GM18867 (cell line): ENCODE measurements at regions not wholly inside any gene's neighbourhood (a gene's known extent, or its start where the extent isn't known, plus 50 kb on each side); places are given as distances from the start of the nearest gene placed in this dataset.
"Not testable (repeated sequence)": the region's sequence is repeated elsewhere in the genome, so short reads cannot be mapped to it uniquely, and the experiment has no call there.

ENCODE experiments used
- ATAC-seq: cut with Tn5 transposase; IDR thresholded peaks from one replicate; pipeline ENCODE4 v1.9.1; 2021; ENCODE audit warnings: mild to moderate bottlenecking, moderate library complexity; ENCODE audit not compliant: unreplicated experiment

DNA sequence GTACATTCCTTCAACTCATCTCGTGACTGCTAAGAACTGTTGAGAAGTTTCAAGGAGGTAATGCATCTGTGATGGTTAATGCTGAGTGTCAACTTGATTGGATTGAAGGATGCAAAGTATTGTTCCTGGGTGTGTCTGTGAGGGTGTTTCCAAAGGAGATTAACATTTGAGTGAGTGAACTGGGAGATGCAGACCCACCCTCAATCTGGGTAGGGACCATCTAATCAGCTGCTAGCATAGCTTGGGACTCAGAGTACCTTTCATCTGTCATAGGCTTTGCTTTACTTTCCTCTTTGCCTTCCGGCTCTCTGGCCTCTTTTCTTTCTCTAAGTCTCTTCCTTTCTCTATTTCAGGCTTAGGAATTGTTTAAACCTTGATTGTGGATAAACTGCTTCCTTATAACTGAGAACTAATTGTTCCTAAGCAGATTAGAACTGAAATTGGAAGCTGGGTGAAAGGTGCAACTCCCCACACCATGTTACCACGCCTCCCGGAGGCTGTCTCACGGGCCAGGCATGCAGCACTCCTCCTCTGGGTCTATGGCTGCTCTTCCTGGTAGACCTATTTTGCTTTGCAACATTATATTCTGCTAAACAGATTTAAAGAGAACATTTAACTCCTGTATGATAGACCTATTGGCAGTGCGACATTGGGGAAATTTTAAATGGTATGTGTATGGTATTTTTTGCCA, 298.2 kb downstream of the CCSER2 start:
- no peak for ATAC-seq

DNA sequence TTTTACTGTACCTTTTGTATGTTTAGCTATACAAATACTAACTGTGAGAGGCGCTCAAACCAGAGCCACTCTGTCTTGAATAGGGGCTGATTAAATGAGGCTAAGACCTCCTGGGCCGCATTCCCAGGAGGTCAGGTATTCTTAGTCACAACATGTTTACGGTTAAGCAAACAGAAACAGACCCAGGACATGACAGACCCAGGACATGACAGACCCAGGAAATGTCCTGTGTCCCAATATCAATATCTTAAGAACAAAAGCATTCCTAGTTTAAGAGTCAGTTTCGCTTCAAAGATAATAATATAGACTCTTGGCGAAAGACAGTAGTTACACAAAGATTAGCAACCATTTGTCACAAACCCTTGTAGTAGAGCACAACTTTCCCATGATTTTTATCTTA, 304.5 kb downstream of the CCSER2 start:
- no peak for ATAC-seq

DNA sequence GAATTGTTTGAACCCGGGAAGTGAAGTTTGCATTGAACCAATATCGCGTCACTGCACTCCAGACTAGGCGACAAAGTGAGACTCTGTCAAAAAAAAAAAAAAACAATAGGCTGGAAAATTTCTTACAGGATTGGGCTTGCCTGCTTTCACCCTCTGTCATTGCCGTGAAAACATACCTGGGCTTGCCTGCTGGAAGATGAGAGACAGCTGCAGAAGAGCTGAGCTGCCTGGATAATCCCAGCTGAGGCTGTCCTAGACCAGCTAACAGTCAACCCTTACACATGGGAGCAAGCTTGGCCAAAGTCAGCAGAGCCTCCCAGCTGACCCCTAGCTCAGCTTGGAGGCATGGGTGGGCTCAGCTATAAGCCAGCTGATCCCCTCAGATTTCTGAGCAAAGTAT, 306.2 kb downstream of the CCSER2 start:
- ATAC-seq = no peak

DNA sequence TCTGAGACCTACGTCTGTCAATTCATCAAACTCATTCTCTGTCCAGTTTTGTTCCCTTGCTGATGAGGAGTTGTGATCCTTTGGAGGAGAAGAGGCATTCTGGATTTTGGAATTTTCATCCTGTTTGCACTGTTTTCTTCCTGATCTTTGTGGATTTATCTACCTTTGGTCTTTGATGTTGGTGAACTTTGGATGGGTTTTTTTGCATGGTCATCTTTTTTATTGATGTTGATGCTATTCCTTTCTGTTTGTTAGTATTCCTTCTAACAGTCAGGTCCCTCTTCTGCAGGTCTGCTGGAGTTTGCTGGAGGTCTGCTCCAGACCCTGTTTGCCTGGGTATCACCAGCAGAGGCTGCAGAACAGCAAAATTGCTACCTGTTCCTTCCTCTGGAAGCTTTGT, 322.2 kb downstream of the CCSER2 start:
- not testable (repeated sequence) for ATAC-seq

- ATAC-seq = no peak
These were observed 326.3 kb downstream of the CCSER2 start for GRCh38 chr10:84654671-84655070.

DNA sequence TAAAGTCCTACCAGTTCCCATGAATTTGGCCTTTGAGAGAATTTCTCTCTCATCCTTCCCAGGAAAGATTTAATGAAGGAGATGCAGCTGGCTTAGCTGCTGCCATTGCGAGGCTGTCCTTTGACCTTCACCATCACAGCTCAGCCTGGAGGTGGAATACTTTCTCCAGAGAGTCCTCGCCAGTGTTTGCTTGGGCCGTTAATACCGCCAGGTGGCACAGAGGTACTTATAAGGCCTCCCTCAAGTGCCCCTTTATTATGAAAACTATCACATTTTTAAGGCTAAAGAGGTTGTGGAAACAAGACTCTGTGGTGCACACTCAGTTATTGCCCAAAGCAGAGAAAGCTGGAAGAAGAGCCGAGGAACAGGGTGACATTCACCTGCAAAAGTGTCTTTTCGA, 330.6 kb downstream of the CCSER2 start:
- ATAC-seq = no peak

DNA sequence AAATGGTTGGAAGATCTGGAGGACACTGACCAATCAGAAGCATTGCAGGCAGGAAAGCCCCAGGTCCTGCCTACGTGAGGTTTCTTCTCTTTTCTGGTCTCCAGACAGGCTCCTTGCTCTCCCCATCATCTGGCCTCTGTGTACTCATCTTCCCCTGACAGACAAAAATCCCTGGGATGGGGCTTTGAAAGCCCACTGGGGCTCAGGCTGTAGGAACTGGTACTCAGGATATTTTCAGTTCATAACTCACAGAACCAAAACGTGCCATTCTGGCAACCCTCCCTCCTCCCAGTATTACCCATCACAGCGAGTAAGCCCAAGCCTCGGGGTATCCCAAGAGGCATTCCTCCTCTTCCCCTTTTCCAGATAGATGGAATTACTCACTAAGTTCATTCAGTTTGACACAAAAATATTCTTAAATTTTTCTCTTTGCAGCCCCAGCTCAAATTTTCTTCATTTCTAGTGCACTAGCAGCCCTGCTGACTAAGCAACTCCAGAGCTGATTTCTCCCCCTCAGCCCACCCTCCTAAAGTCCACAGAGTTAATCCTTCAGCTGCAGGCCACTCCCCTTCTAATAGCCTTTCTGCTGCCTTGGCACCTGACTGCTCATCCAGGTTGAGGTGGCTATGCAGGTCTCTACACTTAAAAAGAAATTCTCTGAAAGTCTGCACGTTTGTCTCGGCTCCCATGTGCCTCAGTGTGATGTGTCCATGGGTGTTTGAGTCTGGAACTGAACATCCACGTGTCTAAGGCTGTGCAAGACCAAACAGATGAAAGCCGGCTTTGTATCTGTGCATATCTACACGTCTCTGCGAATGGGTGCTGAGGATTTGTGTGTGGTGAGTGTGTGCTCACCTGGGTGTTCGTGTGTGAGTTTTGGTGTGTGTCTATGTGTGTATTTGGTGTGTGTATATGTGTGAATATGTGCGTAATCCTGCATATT, 331.4 kb downstream of the CCSER2 start:
- no peak for ATAC-seq

DNA sequence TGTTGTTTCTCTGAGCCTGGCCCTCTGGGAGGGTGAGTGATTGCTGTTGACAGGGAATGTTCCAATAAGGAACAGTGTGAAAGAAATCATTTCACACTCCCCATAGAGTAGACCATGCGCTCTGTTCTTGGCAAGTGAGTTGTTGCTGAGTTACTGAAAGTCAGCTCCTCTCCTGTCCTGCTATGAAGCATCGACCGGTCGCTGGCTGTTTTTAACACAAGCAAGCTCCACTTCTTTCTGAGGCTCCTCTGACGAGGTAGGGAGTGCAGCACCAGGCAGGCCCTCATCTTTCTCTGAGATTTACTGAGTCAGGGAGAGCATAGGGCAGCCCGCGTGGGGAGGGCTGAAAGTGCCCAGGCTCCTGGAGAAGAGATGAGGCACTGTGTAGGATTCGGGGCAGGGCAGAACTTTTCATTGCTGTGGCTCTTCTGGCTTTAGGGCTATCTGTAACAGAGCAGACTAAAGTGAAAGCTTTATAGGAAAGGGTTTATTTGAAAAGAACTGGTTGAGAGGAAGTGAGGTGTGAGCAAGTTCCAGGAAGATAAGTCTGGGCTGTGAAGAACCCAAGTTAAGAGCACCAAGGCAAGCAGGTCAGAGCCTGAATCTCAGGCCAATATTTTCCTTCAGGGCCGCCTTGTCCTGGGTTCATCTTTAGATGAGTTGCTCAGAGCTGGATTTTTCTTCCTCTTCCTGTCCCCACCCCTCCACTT, 332.2 kb downstream of the CCSER2 start:
- ATAC-seq = no peak

GRCh38 chr10:84665211-84665610, 336.8 kb downstream of the CCSER2 start:
- no peak for ATAC-seq

- peak; percentile 88 for ATAC-seq
These were observed 337.6 kb downstream of the CCSER2 start for GRCh38 chr10:84665883-84666463.

GRCh38 chr10:84668186-84668763, 339.9 kb downstream of the CCSER2 start:
- no peak for ATAC-seq

DNA sequence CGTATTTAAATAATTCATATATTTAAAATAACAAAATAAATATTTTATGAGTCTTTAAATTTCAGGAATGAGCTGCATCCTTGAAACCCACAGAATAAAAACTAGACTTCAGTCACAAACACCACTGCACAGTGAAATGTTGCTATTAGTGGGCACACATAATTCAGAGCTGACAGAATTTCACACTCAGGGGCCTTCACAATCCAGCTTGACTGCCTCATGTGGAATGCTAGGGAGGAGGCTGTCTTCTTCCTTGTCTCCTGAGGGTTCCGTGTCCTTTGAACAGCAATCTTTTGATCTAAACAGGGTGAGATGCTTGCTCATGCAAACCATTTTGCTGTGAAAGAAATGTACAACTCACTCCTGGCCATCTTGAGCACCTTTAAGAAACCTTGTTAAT, 346.7 kb downstream of the CCSER2 start:
- no peak for ATAC-seq

- ATAC-seq = no peak
These were observed 348.1 kb downstream of the CCSER2 start for GRCh38 chr10:84676536-84676935.

- no peak for ATAC-seq
These were observed 353.4 kb downstream of the CCSER2 start for GRCh38 chr10:84681781-84682180.

- no peak for ATAC-seq
These were observed 355.2 kb downstream of the CCSER2 start for GRCh38 chr10:84683550-84683949.

DNA sequence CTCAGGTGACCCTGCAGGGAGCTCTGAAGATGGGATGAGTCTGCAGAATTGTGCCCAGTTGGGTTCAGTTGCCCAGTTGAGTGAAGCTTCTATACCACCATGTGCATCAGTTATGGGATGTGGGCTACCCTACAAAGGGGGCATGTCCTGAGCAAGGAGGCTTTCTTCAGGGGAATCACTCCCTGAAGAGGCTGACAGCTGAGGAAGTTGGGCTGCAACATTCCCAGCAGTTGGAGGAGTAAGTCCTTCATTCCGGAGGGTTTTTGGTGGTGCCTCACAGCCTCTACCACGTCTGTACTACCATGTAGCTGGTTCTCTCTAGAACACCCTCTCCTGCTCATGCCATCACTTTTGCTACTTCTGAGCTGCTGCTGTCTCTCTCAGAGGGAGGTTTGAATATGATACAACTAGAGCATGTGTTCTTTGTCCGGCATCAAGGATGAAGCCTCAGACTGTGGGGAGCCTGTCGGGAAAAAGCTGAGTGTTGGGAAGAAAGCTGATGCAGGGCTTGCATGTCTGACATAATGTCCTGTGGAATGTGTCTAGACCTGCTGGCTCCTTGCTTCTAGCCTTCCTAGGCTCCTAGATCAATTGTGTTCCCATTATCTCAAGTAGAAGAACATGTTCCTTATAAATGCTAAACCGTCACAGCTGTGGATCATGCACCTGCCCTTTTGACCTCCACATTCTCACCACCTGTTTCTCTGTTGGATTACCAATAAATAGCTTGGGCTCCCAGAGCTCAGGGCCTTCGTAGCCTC, 355.8 kb downstream of the CCSER2 start:
- ATAC-seq = no peak

- no peak for ATAC-seq
These were observed 356.8 kb downstream of the CCSER2 start for GRCh38 chr10:84685047-84685660.

DNA sequence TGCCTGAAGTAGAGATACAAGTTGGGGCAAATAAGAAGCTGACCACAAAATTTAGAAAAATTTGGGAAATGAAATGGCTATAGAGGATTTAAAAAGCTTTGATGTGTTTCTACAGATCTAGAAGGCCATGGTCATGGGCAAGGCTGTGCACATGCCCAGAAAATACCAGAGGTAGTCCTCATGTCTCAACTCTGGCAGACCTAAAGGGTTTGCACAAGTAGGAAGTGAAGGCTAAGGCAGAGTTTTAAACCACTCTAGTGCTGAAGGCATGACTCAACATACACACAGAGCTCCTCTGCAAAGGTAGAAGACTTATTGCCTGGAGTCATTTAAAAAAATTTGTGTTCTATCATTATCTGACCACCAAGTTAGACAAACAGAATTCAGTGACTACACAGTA, 364.6 kb downstream of the CCSER2 start:
- ATAC-seq = no peak

GRCh38 chr10:84695902-84696301, 367.5 kb downstream of the CCSER2 start:
- no peak for ATAC-seq

DNA sequence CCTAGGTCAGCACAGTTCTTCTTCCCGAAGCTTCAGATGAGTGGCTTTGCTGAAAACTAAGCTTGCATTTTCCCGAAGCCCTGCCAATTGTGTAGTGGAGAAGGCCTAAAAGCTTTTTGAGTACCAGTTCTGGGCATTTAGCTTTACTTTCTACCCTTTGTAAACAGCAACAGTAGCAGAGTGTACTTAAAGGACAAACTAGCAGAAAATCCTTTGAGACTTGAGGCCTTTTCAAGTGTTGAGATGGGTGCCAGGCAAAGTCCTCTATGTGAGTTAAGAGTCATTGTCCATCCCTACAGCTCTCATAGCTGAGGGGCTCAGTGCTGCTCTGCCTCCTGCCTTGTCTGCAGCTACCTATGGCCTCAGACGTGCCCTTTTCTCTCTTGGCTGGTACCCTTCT, 368.2 kb downstream of the CCSER2 start:
- no peak for ATAC-seq
